ENCODE measurements at regions not wholly inside any gene's neighbourhood (a gene's known extent, or its start where the extent isn't known, plus 50 kb on each side); places are given as distances from the start of the nearest gene placed in this dataset.

GRCh38 chr18:67041334-67041733 lies 437.4 kb upstream of the CDH19 start:
- no peak overlapping the region for H3K27ac Mint-ChIP-seq
- no peak for DNase-seq (ENCODE audit: extremely low spot score, unreplicated experiment)
- no peak overlapping the region for H3K4me3 Mint-ChIP-seq
- H3K4me1 Mint-ChIP-seq (ENCODE audit: unreplicated experiment): no peaks in the 10 kb centered on the region
- H3K27me3 Mint-ChIP-seq: no peaks in the 10 kb centered on the region
- no peak for TF ChIP-seq CTCF (conservative IDR thresholded peaks at IDR 0.05)
- H3K9me3 Mint-ChIP-seq: no peaks in the 10 kb centered on the region
- H3K36me3 Mint-ChIP-seq: no peaks in the 10 kb centered on the region

GRCh38 chr18:67035026-67035425 lies 431.1 kb upstream of the CDH19 start:
- no peak for TF ChIP-seq CTCF (conservative IDR thresholded peaks at IDR 0.05)
- Mint-ChIP-seq H3K27me3 (no peaks in the 10 kb centered on the region), H3K4me3 (no peak overlapping the region), H3K27ac (no peak overlapping the region), H3K4me1 (ENCODE audit: unreplicated experiment) (no peaks in the 10 kb centered on the region), H3K9me3 (no peaks in the 10 kb centered on the region), H3K36me3 (no peaks in the 10 kb centered on the region)
- no peak for DNase-seq (ENCODE audit: extremely low spot score, unreplicated experiment)

- Mint-ChIP-seq H3K4me1 (ENCODE audit: unreplicated experiment) (no peaks in the 10 kb centered on the region), H3K9me3 (no peaks in the 10 kb centered on the region), H3K27me3 (no peaks in the 10 kb centered on the region), H3K27ac (no peak overlapping the region), H3K36me3 (no peaks in the 10 kb centered on the region), H3K4me3 (no peak overlapping the region)
- DNase-seq (ENCODE audit: extremely low spot score, unreplicated experiment): no peak
- TF ChIP-seq CTCF (conservative IDR thresholded peaks at IDR 0.05): no peak
These were observed 419.2 kb upstream of the CDH19 start for GRCh38 chr18:67023059-67023458.

GRCh38 chr18:67010919-67011318 lies 407.0 kb upstream of the CDH19 start:
- H3K4me1 Mint-ChIP-seq (ENCODE audit: unreplicated experiment): no peaks in the 10 kb centered on the region
- no peaks in the 10 kb centered on the region for H3K9me3 Mint-ChIP-seq
- no peak for TF ChIP-seq CTCF (conservative IDR thresholded peaks at IDR 0.05)
- no peaks in the 10 kb centered on the region for H3K36me3 Mint-ChIP-seq
- no peak overlapping the region for H3K4me3 Mint-ChIP-seq
- no peak for DNase-seq (ENCODE audit: extremely low spot score, unreplicated experiment)
- H3K27ac Mint-ChIP-seq: no peak overlapping the region
- no peaks in the 10 kb centered on the region for H3K27me3 Mint-ChIP-seq

GRCh38 chr18:67007999-67008398 lies 404.1 kb upstream of the CDH19 start:
- Mint-ChIP-seq H3K4me3 (no peak overlapping the region), H3K9me3 (no peaks in the 10 kb centered on the region), H3K36me3 (no peaks in the 10 kb centered on the region), H3K27ac (no peak overlapping the region), H3K4me1 (ENCODE audit: unreplicated experiment) (no peaks in the 10 kb centered on the region), H3K27me3 (no peaks in the 10 kb centered on the region)
- TF ChIP-seq CTCF (conservative IDR thresholded peaks at IDR 0.05): no peak
- DNase-seq (ENCODE audit: extremely low spot score, unreplicated experiment): no peak

DNA sequence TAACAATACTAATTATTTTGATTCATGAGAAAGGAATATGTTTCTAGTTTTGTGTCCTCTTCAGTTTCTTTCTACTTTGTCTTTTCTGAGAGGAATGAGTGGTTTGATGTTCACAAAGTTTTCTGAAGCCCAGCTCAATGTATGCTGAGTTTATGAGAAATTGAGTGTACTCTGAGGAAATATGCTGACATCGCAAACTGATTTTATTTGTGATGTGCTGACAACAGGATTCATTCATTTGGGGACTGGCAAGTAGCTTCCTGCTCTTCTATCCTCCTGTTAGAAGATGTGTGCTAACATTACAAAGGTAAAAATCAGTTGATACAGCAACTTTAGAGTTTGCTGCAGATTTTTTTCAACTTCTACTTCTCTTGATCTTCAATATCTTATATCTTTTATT lies 403.2 kb upstream of the CDH19 start:
- Mint-ChIP-seq H3K27me3 (no peaks in the 10 kb centered on the region), H3K4me1 (ENCODE audit: unreplicated experiment) (no peaks in the 10 kb centered on the region), H3K4me3 (no peak overlapping the region), H3K36me3 (no peaks in the 10 kb centered on the region), H3K27ac (no peak overlapping the region), H3K9me3 (no peaks in the 10 kb centered on the region)
- no peak for TF ChIP-seq CTCF (conservative IDR thresholded peaks at IDR 0.05)
- no peak for DNase-seq (ENCODE audit: extremely low spot score, unreplicated experiment)
